Ascending aorta (tissue), 2 donors: ENCODE measurements at regions not wholly inside any gene's neighbourhood (a gene's known extent, or its start where the extent isn't known, plus 50 kb on each side); places are given as distances from the start of the nearest gene placed in this dataset.
"Not testable (repeated sequence)": the region's sequence is repeated elsewhere in the genome, so short reads cannot be mapped to it uniquely, and the experiment has no call there.

ENCODE experiments used
- DNase-seq, 2 donors: peaks; one replicate each; pipeline ENCODE4 v3.0.0-alpha.2; 2019; ENCODE audit warnings: low spot score in 2 of 2
- H3K27ac ChIP-seq, 2 donors: fragments of 200-600 bp; sonication (generic); one replicate each; pipeline ENCODE4 v1.5.1; 2016 to 2017; ENCODE audit warnings: mild to moderate bottlenecking in 1 of 2
- H3K27me3 ChIP-seq: fragments of 200-600 bp; sonication (generic); one replicate; pipeline ENCODE4 v1.5.1; 2017
- H3K36me3 ChIP-seq, 2 donors: fragments of 200-600 bp; sonication (generic); one replicate each; pipeline ENCODE4 v1.5.1; 2016
- H3K4me1 ChIP-seq, 2 donors: fragments of 200-600 bp; sonication (generic); one replicate each; pipeline ENCODE4 v1.5.1; 2016 to 2017; ENCODE audit warnings: mild to moderate bottlenecking in 1 of 2
- H3K4me3 ChIP-seq, 2 donors: fragments of 200-600 bp; sonication (generic); one replicate each; pipeline ENCODE4 v1.5.1; 2016 to 2017; ENCODE audit warnings: mild to moderate bottlenecking in 1 of 2
- H3K9me3 ChIP-seq, 2 donors: fragments of 200-600 bp; sonication (generic); one replicate each; pipeline ENCODE4 v1.5.1; 2016
- intact Hi-C: fragments of 100-400 bp; cut with DNase I; formaldehyde crosslinking; loops from one replicate; pipeline ENCODE4 v1.15.1; 2023
- TF ChIP-seq, protein P1 (sequence below), 3 experiments: fragments of 200-600 bp in 2 of 3; fragments of 450-650 bp in 1 of 3; sonication (generic) in 2 of 3; IDR thresholded peaks; one replicate each; pipeline ENCODE4 v1.5.1; 2016 to 2019; ENCODE audit warnings: antibody characterized with exemption in 3 of 3, mild to moderate bottlenecking in 1 of 3, moderate library complexity in 1 of 3

DNA sequence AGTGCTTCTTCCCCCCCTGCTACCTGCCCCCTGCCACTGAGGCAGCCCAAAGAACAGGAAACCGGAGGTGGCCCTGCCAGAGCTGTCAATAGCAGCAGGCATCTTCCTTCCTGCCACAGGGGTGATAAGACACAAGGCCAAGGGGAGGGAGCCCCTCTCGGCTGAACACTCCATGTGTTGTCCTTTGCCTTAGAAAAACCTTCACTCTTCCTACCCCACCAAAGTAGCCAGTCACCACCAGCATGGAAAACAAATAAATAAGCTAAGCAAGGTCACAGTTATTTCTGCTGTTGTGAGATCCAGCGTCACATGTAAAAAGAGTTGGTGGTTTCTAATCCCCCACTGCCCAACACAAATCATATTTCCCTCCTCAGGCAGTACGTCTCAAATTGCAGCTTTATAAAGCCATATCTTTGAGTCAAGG, 104.8 kb upstream of the DPT start:
- H3K4me3 ChIP-seq, result no peak overlapping the region
- H3K36me3 ChIP-seq, result no peaks in the 10 kb centered on the region
- DNase-seq, result no peak
- H3K27me3 ChIP-seq, result no peaks in the 10 kb centered on the region
- intact Hi-C loops, result no loop called here
- TF ChIP-seq, protein P1, sequence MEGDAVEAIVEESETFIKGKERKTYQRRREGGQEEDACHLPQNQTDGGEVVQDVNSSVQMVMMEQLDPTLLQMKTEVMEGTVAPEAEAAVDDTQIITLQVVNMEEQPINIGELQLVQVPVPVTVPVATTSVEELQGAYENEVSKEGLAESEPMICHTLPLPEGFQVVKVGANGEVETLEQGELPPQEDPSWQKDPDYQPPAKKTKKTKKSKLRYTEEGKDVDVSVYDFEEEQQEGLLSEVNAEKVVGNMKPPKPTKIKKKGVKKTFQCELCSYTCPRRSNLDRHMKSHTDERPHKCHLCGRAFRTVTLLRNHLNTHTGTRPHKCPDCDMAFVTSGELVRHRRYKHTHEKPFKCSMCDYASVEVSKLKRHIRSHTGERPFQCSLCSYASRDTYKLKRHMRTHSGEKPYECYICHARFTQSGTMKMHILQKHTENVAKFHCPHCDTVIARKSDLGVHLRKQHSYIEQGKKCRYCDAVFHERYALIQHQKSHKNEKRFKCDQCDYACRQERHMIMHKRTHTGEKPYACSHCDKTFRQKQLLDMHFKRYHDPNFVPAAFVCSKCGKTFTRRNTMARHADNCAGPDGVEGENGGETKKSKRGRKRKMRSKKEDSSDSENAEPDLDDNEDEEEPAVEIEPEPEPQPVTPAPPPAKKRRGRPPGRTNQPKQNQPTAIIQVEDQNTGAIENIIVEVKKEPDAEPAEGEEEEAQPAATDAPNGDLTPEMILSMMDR (IDR thresholded peaks at IDR 0.05), result no peak
- H3K9me3 ChIP-seq, result no peaks in the 10 kb centered on the region
- H3K4me1 ChIP-seq, result no peaks in the 10 kb centered on the region
- no peak overlapping the region for H3K27ac ChIP-seq

DNA sequence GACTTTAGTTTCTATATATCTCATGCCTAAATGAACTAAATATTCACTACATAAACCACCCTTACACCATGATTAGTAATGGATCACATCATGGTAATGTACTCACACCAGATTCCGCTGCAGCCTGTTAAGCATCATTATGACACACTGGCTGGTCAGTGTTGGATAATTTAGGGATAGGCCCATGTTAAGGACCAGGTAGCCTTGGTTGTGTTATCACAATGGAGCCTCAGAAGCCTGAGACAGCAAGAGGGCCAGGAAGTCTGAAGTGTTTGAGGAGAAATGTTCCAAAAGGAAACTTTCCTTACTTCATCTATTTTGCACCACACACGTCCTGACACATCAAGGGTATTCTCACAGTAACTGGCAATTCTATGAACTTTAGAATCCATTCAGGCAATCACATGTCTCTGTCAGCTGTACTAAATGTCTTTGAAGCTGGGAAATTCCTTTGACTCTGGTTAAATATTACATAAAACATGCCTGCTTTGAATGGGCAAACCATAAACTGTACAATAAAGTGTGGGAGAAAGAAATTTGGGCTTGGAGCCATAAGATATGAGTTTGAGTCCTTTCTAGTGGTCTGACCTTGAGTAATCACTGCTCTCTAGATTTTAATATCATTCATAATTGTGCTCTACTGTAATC, 105.3 kb upstream of the DPT start:
- Histone ChIP-seq H3K4me3 (no peak overlapping the region), H3K36me3 (no peaks in the 10 kb centered on the region), H3K9me3 (no peaks in the 10 kb centered on the region), H3K27me3 (no peaks in the 10 kb centered on the region), H3K27ac (no peak overlapping the region), H3K4me1 (no peaks in the 10 kb centered on the region)
- DNase-seq, result no peak
- intact Hi-C loops, result no loop called here
- TF ChIP-seq, protein P1 (IDR thresholded peaks at IDR 0.05), result no peak

- DNase-seq, result no peak
- no peak overlapping the region for H3K27ac ChIP-seq
- no peak overlapping the region for H3K4me3 ChIP-seq
- intact Hi-C loops, result no loop called here
- no peaks in the 10 kb centered on the region for H3K27me3 ChIP-seq
- no peaks in the 10 kb centered on the region for H3K9me3 ChIP-seq
- H3K36me3 ChIP-seq, result no peaks in the 10 kb centered on the region
- H3K4me1 ChIP-seq, result no peaks in the 10 kb centered on the region
- TF ChIP-seq, protein P1 (IDR thresholded peaks at IDR 0.05), result no peak
These were observed 106.2 kb upstream of the DPT start for GRCh38 chr1:168835176-168835575.

GRCh38 chr1:168835791-168836190, 106.8 kb upstream of the DPT start:
- intact Hi-C loops, result no loop called here
- TF ChIP-seq, protein P1 (IDR thresholded peaks at IDR 0.05), result no peak
- H3K36me3 ChIP-seq, result no peaks in the 10 kb centered on the region
- H3K9me3 ChIP-seq, result no peaks in the 10 kb centered on the region
- no peak overlapping the region for H3K4me3 ChIP-seq
- H3K27ac ChIP-seq, result no peak overlapping the region
- H3K27me3 ChIP-seq, result no peaks in the 10 kb centered on the region
- no peak for DNase-seq
- H3K4me1 ChIP-seq, result no peaks in the 10 kb centered on the region

DNA sequence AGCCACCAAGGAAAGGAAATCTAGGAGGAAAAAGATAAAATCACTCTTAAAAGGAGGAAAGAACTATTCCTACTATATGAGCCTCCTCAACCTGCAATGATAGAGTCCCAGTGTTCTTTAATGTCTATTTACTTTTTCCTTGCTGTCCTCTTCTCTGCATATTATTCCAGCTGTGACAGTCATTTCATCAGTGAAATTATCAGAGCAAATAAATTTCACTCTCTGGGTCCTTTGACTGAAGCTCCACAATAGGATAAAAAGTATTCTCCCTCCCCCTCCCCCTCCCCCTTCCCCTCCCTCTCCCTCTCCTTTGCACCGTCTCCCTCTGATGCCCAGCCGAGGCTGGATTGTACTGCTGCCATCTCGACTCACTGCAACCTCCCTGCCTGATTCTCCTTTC, 107.5 kb upstream of the DPT start:
- H3K36me3 ChIP-seq, result no peaks in the 10 kb centered on the region
- H3K27ac ChIP-seq, result no peak overlapping the region
- no peaks in the 10 kb centered on the region for H3K27me3 ChIP-seq
- H3K9me3 ChIP-seq, result no peaks in the 10 kb centered on the region
- intact Hi-C loops, result no loop called here
- H3K4me3 ChIP-seq, result no peak overlapping the region
- no peaks in the 10 kb centered on the region for H3K4me1 ChIP-seq
- DNase-seq, result no peak
- TF ChIP-seq, protein P1 (IDR thresholded peaks at IDR 0.05), result no peak

DNA sequence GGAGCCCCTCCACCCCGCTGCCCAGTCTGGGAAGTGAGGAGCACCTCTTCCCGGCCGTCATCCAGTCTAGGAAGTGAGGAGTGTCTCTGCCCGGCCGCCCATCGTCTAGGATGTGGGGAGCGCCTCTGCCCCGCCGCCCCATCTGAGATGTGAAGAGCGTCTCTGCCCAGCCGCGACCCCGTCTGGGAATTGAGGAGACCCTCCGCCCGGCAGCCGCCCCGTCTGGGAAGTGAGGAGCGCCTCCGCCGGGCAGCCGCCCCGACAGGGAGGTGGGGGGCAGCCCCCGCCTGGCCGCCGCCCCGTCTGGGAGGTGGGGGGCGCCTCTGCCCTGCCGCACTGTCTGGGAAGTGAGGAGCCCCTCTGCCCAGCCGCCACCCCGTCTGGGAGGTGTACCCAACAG, 108.2 kb upstream of the DPT start:
- H3K9me3 ChIP-seq, H3K36me3 ChIP-seq, H3K4me3 ChIP-seq, H3K27ac ChIP-seq, intact Hi-C loops, DNase-seq, H3K4me1 ChIP-seq, H3K27me3 ChIP-seq: not testable (repeated sequence)
